ENCODE measurements at regions not wholly inside any gene's neighbourhood (a gene's known extent, or its start where the extent isn't known, plus 50 kb on each side); places are given as distances from the start of the nearest gene placed in this dataset.

- TF ChIP-seq POLR2A (IDR thresholded peaks at IDR 0.05): no peak
- TF ChIP-seq CTCF (IDR thresholded peaks at IDR 0.05): no peak
- TF ChIP-seq POLR2AphosphoS5 (IDR thresholded peaks at IDR 0.05): no peak
Measured at GRCh38 chr16:52227851-52228250, 319.1 kb downstream of the TOX3 start.

Data from breast epithelium (tissue), 3 donors.